OCI-LY1 (cell line): ENCODE measurements at regions not wholly inside any gene's neighbourhood (a gene's known extent, or its start where the extent isn't known, plus 50 kb on each side); places are given as distances from the start of the nearest gene placed in this dataset.

Experiments
- CTCF ChIP-seq: fragments of 200-600 bp; sonication (generic), shearing (Covaris generic); IDR thresholded peaks from 2 replicates; pipeline ENCODE4 v1.5.1; 2017; ENCODE audit warnings: mild to moderate bottlenecking, antibody characterized with exemption, low read length, moderate library complexity, mixed read lengths
- EZH2 ChIP-seq: fragments of 200-600 bp; sonication (generic), shearing (Covaris generic); IDR thresholded peaks from 2 replicates; pipeline ENCODE4 v1.8.0; 2017; ENCODE audit warnings: borderline replicate concordance, mixed run types, mild to moderate bottlenecking, antibody characterized with exemption, low read length, moderate library complexity, mixed read lengths

- TF ChIP-seq CTCF (no peak), EZH2 (no peak)
Observed at GRCh38 chr1:30522031-30523004, 201.1 kb downstream of the MATN1 start.
